HG03039 (cell line): ENCODE measurements at regions not wholly inside any gene's neighbourhood (a gene's known extent, or its start where the extent isn't known, plus 50 kb on each side); places are given as distances from the start of the nearest gene placed in this dataset.

Experiments used
- ATAC-seq: cut with Tn5 transposase; IDR thresholded peaks from one replicate; pipeline ENCODE4 v1.9.1; 2021; ENCODE audit warnings: mild to moderate bottlenecking, moderate library complexity; ENCODE audit not compliant: unreplicated experiment

DNA sequence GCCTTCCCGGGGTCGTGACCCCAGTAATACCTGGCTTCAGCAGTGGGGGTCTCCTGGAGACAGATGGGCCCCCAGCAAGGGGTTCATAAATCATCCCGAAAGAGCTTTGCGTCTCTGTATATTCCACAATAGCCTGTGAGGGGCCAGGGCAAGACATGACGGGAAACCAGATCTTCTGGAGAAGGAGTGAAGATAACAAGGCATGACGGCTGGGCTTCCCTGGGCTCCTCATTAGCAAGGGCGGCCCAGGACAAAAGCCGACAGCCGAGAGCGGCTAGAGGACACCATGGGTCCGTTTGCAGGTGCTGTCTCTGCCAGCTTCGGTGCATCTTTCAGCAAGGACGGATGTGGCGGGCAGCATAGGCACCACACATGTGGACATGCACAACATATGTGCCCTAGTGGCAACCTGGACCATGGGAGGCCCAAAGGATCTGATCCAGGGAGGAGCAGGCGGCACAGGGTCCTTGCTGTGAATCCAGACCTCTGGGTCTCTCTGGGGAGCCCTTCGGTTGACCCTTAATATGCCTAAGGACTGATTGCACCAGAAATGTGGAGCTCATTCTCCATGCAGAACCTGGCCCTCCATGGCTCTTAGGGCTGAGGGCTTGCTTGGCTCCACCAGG, 136.9 kb upstream of the FOXF1 start:
- no peak for ATAC-seq

DNA sequence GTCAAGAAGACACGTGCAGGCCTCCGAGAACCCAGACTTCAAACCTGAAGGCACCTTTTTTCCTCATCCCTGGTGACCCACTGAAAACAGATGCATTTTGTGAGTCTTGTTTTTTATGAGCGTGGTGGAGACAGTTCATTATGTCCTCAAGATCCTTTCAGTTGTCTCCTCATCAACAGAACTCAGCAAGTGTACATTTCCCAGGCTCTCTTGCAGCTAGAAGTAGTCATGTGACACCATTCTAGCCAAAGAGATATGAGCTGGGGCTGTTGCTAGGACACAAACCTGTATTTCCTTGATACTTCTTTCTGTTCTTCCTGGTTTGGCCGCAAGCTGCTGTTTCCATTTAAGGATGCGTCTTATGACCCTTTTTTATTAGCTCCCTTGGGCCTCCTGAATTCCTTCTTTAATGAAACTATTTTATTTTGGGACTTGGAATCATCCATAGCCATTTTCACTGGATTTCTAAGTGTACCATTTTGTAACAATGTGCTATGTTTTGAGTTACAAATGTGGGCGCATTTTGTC, 135.7 kb upstream of the FOXF1 start:
- no peak for ATAC-seq

DNA sequence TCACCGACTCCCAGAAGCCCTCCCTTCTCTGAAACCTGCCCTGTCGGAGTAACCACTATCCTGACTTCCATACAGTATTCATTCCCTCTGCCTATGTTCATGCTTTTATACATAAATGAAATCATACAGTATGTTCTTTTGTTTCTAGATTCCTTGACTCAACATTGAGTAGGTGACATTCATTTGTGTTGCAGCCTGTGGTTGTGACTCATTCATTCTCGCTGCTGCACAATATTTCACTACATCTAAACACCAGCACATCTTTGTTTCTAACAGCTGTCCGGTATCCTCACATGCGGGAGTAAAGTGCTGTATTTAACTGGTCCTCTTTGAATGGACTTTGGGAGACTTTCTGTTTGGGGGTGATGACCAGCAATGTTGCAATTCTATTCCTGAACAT, 135.0 kb upstream of the FOXF1 start:
- ATAC-seq, result no peak

DNA sequence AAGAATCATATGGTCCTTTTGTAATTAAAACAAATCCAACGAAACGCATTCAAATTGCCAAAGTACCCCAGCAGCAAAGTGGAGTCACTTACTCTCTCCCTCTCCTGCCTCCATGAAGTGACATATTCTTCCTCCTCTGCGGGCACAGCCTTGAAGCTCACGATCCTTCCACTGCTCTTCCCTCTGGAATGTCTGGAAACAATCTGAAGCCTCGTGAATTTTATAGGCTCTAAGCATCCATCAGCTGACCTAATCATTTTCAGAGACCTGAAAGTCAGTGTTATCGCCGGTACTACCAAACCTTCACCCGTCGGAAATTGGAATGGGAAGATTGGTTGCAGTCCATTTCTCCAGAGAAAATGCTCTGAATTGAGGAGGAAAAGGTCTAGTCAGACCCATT, 134.5 kb upstream of the FOXF1 start:
- ATAC-seq, result no peak

DNA sequence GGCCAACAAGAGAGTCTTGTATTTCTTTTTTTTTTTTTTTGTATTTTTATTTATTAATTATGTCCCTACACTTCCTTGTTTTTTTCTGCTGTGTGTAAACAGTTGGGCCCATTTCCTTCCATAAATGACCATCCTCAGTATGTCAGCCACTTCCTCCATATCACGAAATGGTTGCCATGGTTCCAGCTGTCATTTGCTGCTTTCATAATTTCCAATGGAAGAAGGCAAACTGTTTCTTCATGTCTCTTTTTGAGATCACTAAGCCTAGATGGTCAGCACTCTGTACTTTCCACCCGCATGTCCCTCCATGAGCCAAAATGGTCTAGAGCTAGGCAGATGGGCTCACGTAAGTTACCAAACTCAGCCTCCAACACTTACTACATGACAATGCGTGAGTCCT, 133.5 kb upstream of the FOXF1 start:
- ATAC-seq, result no peak

DNA sequence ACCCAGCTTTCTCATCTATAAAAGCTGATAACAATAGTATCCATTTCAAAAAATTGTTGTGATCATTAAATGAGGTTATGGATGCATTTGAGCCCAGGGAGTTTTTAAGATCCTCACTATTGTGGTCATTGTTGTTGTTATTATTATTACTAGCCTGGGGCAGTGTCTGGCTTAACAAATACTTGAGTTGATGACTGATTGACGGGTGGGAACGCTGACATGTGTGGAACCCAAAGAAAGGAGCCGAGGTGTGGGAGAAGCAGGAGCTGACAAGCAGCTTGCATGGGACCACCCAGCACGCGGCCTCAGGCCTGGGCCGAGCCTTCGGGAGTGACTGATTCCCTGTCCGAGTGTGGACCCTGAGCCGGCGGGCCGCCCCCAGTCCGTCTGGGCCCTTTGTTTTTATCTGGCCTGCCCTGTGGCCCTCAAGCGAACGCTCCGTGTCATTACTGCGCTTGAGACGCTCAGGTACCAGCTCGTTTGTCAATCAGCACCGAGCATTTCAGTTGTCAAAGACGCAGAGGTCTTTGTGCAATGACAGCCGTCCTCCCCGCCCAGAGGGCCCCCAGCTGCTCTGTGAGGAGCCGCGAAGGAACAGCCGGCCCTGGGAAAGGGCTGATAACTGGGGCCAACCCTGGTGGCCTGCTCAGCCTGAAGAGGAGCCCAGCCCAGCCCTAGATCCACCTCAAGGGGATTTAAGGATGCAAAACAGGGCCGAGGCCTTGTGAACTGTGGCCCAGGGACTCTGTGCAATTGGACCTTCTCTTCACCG, 132.9 kb upstream of the FOXF1 start:
- no peak for ATAC-seq

DNA sequence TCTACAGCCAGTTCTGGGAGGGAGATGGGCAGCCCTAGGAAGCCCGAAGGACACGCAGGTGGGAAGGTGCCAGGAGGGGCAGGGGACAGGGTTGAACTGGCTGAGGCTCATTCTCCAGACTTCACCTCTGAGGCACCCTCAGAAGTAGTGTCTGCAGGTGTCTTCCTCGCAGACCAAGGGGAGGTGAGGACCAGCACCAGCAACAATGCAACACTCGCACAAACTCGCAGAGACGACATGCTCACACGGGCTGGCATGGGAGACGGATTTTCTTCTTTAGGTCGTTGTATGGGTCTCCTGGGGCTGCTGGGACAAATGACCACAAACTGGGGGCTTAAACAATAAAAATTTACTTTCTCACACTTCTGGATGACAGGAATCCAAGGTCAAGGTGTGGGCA, 132.2 kb upstream of the FOXF1 start:
- ATAC-seq, result no peak

DNA sequence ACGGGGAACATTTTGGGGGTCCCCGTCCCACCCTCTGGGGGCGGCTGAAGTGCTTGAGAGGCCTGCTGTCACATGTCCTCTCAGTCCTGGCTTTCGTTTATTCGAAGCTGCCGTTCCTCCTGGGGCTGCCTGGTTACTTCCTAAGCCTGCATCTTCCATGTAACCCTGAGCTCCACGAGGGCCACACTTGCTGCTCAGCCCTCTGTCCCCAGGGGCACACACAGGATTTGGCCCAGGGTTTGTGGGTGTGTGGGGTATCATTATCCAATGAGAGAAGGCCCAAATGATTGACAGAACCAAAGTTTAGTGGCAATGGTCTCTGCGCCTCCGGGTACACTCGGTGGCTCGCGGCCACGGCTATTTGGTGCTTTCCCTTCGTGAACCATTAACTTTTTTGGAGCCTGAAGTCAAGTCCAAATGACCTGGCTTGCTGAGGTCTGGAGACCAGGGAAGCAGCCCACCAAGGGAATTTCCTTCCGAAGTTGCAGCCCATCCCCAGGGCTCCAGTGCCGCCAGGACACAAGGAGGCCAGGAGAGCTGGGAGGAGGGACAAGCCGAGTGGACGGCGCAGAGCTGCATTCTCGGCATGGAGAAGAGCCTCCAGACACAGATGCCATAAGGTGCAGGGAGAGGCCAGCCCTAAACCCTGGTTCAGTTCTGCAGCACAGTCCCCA, 131.4 kb upstream of the FOXF1 start:
- ATAC-seq, result no peak

DNA sequence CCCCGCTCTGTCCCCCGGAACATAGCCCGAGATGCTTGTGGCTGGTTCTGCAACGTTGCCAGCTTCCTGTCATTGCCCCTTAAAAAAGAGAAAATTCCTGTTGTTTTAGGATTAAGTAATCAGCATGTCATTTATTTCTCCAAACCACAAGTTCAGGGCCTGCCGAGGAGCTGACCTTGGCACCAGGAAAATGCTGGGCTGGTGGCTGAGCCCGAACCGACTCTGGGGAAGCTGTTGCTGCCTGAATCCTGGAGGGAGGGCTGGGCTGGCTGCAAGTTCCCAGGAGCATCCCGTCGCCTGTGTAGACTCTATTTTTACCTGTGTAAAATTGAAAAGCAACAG, 130.9 kb upstream of the FOXF1 start:
- ATAC-seq, result no peak

DNA sequence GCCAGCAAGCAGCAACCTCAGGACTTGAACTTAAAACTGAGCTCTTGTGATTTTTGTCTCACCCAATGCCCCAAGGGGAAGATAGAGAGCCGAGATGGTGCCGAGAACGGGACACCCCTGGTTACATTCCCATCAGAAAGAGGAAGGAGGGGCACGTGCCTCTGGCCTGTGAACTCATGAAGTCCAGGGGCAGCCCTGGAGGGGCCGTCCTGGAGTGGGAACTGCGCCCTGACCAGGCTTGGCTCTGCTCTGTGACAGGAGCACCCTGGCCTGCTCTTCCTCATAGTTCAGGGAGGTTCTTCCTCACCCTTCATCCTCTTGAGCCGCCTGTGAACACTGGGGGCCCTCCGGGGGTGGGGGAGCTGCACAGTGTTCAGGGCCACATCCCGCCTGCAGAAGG, 130.3 kb upstream of the FOXF1 start:
- ATAC-seq, result no peak

DNA sequence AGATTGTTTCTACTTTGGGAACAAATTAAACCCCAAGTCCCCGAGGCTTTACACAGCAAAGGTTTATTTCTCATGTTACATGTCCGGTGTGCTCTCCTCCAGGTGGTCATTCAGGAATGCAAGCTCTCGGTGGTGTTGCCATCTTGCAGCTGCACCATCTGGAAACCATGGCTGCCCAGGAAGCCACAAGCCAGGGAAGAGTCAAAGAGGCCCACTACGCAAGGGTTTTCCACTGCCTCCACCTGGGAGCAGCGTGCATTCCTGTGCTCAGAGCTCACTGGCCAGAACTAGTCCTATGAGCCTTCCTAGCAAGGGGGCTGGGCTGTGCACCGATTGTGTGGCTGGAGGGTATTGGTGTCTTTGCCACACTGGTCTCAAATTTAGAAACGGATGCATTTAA, 128.8 kb upstream of the FOXF1 start:
- no peak for ATAC-seq

DNA sequence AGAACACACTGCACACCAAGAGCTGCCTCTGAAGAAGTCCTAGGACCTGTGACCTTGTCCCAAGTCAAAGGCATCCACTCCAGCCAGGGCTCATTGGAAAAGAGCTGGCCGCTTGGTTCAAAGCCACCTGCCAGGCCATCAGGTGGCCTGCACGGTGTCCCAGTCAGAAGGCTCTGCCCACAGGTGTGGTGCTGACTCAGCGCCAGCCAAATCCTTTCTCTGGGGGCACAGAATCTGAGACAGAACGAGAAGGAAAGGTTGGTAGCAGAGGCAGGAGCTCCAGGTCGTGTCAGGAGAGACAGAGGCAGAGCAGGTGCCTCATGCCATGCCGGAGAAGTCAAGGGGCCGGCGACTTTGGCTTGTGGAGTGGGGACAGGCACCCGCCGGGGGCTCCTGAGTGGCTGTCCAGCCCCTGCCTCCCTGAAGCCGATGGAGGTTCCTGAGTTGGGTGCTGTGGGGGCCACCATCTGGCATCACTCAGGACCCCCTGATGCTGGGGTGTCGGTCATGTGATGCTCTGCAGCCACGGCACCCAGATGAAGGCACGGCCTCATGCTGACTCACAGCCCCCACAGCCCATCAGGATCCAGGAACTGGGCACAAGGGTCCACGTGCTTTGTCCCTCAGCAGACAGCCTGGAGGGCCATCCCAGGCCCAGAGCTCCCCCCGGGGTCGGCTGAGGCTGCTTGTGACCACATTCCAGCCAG, 128.1 kb upstream of the FOXF1 start:
- no peak for ATAC-seq

DNA sequence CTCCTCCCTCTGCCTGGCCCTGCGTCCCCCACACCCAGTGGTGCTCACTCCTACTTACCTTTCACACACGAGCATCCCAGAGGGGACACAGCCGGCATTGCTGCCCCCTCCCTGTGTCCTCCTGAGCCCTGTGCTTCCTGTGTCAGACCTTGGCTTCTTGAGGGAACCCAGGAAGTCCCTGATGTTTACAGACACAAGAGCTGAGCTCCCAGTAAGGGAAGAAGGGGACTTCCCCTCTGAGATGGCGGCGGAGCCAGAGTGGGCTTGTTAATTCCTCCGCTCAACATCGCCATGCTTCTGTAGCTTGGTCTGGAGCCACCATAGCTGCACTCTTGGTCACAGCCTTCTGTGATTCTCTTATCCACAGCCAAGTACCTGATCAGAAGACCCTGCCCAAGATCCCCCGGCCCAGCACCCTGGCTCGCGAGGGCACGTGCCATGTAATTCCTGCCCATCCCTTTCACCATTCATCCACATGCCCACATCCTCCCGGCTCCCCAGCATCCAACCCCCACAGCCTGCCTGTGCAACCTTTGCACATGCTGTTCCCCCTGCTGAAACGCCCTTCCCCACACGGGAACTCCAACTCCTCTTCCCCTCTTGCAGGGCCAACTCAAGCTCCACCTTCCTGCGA, 127.4 kb upstream of the FOXF1 start:
- ATAC-seq, result no peak

DNA sequence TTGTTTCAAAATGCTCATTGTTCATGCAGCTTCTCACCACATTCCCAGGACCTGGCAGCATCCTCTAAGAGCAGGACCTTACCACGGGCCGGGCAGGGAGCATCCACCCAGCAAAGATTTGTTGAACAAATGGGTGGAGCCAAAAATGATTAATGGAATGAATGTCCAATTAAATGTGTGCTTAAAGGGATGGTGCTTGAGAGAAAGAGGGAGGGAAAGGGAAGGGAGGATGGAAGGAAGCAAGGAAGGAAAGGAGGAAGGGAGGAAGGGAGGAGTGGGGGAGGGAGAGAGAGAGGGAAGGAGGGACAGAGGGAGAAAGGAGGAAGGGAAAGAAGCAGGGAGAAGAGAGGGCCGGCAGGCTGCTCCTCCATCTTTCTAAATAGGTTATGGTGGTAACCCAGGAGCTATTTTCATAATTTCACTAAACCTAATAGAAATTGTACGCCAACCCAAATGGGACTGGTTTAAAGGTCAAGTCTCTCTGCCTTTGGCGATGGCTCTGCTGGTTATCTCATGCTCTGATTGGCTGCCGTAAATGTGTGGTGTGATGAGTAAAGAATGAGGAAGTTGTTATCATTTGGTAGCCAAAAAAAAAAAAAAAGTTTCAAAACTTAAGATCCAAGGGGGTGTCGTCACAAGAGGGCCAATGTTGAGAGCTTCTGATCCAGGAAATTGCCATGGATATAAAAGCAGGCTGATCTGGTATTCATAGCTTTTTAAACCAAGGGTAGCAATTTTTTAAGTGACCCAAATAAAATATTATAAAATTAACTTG, 126.7 kb upstream of the FOXF1 start:
- no peak for ATAC-seq

DNA sequence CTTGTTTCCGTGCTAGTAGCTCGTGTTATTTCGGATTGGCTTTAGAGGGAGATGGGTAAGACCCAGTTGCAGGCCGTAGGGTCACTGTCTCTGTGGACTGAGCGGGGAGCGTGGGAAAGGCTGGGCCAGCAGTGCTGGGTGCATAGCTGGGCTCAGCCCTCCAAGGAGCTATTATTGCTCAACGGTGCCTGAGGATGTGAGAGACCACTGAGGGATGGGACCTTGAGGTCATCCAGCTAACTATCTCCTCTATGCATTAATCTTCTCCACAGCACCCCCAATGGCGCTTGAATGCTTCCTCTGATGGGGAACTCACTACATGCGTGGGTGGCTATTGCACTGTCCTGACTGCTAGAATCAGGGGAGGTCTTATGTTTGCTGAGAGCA, 126.1 kb upstream of the FOXF1 start:
- no peak for ATAC-seq

DNA sequence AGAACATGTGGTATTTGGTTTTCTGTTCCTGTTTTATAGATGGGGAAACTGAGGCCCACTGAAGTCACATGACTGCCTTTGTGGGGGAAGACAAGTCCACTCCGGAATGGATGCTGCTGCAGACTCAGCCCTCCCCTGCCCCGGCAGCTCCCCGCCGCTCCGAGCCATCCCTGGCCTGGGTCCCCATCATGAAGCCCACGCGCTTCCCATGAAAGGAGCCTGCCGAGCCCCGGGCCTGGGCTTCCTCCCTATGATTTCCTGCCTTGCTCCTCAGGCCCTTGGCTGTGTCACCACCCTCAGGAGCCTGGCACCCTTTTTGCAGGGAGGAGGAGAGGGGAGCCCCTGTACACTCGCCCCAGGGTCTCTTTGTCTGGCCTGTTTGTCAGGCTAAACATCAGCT, 125.3 kb upstream of the FOXF1 start:
- ATAC-seq, result no peak

DNA sequence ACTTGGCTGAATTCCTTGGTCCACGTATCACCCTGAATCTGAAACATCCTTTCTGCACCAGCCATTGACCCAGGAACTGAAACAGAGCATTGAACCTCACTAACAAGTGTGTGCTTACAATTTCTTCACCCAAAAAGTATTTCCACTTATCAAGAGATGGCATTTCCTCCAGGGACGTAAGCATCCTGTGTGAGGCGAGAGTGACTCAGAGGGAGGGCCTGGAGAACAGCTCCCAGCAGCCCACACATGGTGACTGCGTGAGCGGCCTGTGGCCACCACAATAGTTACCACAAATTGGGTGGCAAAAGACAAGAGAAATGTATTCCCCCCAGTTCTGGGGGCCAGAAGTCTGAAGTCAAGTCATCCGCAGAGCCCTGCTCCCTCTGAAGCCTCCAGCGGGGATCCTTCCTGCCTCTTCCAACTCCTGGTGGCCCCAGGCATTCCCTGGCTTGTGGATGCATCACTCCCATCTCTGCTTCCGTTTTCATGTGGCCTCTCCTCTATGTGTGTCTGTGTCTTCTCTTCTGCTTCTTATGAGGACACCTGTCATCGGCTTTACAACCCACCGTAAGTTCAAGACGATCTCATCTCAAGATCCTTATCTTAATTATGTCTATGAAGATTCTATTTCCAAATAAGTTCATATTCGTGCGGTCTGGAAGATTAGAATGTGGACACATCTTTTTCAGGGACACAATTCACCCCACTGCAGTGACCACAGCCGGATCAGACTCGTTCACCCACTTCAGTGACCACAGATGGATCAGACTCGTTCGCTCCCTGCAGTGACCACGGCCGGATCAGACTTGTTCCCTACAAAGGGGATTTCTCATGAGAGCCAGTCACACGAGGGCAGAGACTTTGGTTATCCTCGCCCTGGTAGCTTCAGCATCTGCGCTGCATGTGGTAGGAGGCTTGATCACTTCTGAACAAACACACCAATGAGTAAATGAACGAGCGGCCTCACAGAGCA, 122.6 kb upstream of the FOXF1 start:
- ATAC-seq, result no peak

DNA sequence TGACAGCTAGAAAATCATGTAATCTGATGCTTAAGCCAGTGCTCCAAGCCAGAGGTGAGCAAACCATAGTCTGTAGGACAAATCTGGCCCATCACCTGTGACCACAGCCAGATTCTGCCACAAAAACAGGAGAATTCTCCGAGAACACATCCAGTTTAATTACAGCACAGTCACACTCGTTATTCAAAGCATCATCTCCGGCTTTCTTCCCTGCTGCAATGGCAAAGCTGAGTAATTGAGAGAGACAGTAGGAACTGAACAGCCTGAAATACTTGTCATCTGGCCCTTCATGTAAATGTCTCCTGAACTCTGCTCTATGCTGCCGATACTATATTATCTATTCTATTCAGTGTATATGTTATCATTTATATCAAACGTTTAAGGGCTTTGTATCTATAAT, 121.4 kb upstream of the FOXF1 start:
- no peak for ATAC-seq
